ENCODE measurements at regions not wholly inside any gene's neighbourhood (a gene's known extent, or its start where the extent isn't known, plus 50 kb on each side); places are given as distances from the start of the nearest gene placed in this dataset.

DNA sequence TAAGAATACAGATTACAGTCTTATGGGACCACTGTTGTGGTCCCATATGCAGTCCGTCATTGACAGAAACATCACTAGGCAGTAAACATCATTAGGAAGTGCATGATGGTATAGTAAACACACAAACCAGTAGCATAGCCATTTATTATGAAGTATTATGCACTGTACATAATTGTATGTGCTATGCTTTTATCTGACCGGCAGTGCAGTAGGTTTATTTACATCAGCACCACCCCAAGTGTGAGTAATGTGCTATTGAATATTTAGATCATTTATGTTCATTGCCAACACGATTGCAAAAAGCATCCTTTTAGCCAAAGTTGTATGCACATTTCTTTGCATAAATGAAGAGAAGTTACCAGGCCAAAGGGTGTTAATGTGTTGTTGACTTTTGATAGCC lies 531.6 kb upstream of the TBX3 start:
- in situ Hi-C loops (cut with MboI; ENCODE audit: low pct_unique_long_range_greater_than_20kb, low sequenced_read_pairs, unreplicated experiment): no loop called here
- TF ChIP-seq, protein P1, sequence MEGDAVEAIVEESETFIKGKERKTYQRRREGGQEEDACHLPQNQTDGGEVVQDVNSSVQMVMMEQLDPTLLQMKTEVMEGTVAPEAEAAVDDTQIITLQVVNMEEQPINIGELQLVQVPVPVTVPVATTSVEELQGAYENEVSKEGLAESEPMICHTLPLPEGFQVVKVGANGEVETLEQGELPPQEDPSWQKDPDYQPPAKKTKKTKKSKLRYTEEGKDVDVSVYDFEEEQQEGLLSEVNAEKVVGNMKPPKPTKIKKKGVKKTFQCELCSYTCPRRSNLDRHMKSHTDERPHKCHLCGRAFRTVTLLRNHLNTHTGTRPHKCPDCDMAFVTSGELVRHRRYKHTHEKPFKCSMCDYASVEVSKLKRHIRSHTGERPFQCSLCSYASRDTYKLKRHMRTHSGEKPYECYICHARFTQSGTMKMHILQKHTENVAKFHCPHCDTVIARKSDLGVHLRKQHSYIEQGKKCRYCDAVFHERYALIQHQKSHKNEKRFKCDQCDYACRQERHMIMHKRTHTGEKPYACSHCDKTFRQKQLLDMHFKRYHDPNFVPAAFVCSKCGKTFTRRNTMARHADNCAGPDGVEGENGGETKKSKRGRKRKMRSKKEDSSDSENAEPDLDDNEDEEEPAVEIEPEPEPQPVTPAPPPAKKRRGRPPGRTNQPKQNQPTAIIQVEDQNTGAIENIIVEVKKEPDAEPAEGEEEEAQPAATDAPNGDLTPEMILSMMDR (IDR thresholded peaks at IDR 0.05; ENCODE audit: extremely low read depth, insufficient read depth, missing control alignments): no peak
- no peak for DNase-seq (ENCODE audit: low spot score)

DNA sequence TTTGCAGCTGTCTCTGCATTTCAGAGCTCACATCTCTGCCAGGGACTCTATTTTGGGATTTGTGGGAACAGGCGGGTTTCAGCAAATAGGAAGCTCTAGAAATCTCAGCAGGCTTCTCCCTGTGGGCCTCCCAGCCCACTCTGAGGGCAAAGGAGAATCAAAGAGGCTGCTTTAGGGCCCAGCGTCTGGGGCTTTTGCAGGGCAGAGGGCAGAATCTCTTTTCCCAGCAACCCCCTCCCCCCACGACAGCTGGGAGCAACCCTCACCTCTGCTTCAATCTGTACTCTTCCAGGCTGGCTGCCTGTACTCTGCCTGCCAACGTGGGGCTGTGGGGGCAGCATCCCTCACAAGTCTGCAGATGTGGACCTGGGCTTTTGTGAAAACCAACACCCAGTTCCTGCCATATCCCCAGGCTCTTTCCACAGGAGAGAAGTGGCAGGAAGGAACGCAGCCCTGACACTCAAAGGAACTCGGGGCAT lies 529.6 kb upstream of the TBX3 start:
- TF ChIP-seq, protein P1 (IDR thresholded peaks at IDR 0.05; ENCODE audit: extremely low read depth, insufficient read depth, missing control alignments): no peak
- in situ Hi-C loops (cut with MboI; ENCODE audit: low pct_unique_long_range_greater_than_20kb, low sequenced_read_pairs, unreplicated experiment): no loop called here
- no peak for DNase-seq (ENCODE audit: low spot score)

DNA sequence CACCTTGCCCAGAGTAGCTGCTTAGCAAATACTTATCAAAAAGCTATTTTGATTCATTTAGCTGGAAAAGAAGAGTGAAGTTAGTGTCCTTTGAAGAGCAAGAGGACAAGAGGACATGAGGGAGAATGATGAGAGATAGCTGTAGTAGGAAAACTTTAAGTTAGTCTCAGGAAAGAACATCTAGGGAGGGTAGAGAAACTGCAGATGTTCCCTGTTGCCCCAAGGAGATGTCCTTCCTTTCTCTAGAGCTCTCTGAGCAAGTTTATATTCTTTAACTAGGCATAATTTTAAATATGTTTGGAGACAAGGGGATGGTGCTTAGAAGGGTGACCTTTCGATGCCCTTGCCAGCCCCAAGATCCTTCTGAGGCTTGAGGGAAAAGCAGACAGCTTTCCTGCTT lies 529.1 kb upstream of the TBX3 start:
- in situ Hi-C loops (cut with MboI; ENCODE audit: low pct_unique_long_range_greater_than_20kb, low sequenced_read_pairs, unreplicated experiment): no loop called here
- TF ChIP-seq, protein P1 (IDR thresholded peaks at IDR 0.05; ENCODE audit: extremely low read depth, insufficient read depth, missing control alignments): no peak
- no peak for DNase-seq (ENCODE audit: low spot score)

DNA sequence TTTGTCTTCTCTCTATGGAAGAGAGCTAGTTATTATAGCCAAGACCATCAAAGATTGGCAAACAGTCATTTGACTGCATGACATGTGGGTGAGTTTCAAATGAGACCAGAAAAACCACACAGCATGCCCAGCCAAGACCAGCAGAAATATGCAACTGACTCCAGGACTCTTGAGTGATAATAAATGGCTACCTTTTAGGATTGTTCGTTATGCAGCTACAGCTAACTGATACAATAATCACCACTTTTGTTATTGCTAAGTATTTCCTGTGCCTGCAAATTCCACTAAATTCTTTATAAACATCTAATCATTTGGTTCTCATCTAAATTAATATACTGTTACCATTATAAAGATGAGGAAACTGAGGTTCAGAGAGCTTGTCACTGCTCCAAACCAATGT lies 528.4 kb upstream of the TBX3 start:
- in situ Hi-C loops (cut with MboI; ENCODE audit: low pct_unique_long_range_greater_than_20kb, low sequenced_read_pairs, unreplicated experiment): no loop called here
- TF ChIP-seq, protein P1 (IDR thresholded peaks at IDR 0.05; ENCODE audit: extremely low read depth, insufficient read depth, missing control alignments): no peak

DNA sequence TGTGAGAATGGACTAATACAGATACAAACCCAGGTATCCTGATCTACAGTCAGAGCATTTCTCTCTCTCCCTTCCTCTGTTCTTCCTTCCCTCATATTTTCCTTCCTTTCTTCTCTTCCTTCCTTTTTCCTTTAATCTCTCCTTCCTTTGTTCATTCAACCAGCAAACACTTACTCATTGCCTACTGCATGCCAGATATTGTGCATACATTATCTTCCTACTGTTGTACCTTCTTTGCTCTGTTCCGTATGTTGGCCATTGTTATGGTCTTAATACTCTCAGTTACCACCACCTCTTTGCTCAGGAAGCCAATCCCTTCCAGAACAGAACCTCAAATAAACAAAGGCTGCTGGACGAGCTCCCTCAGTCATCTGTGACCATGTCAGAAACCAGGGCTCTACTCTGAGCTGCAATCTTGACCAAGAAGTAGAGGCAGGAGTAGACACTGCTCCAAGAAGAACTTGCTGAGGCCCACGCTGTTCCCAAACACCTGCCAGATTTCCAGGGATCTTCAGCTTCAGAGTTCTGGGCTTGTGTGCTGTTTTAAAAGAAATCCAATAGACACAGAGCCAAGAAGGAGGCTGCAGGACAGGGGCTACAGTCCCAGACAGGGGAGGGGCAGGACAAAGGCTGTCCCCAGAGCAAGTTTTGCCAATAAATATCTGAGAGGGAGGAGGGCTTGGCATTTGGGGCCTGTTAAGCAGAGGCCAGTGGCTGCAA lies 526.7 kb upstream of the TBX3 start:
- TF ChIP-seq, protein P1 (IDR thresholded peaks at IDR 0.05; ENCODE audit: extremely low read depth, insufficient read depth, missing control alignments): no peak
- DNase-seq (ENCODE audit: low spot score): no peak
- in situ Hi-C loops (cut with MboI; ENCODE audit: low pct_unique_long_range_greater_than_20kb, low sequenced_read_pairs, unreplicated experiment): no loop called here

More for the DNA sequence above, 528.4 kb upstream of the TBX3 start:
- DNase-seq (ENCODE audit: low spot score): no peak

DNA sequence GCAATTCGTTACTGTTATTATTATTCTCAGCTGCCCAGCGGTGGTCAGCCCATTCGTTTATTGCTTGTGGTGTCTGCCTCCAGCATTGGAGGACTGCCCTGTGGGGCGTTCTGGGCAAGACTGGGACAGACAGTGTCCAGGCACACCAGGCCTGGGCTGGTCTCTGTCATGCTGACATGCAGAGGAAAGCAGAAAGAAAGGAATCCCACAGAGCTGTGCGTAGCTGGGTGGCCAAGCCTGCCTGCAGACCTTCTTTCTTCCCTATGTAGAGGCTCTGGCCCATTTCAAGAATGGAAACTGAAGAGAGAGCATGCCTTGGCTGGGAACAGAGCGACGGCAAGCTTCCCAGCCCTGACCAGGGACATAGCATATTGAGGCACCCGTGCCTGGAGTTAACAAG lies 525.3 kb upstream of the TBX3 start:
- TF ChIP-seq, protein P1 (IDR thresholded peaks at IDR 0.05; ENCODE audit: extremely low read depth, insufficient read depth, missing control alignments): no peak
- no peak for DNase-seq (ENCODE audit: low spot score)
- in situ Hi-C loops (cut with MboI; ENCODE audit: low pct_unique_long_range_greater_than_20kb, low sequenced_read_pairs, unreplicated experiment): no loop called here

Data from GM13977 (cell line).